Activated CD8-positive, alpha-beta memory T cell treated with anti-CD3 and anti-CD28 coated beads, Interleukin-2, amount 50 U/mL, for 4 hours (primary cell): ENCODE measurements at regions not wholly inside any gene's neighbourhood (a gene's known extent, or its start where the extent isn't known, plus 50 kb on each side); places are given as distances from the start of the nearest gene placed in this dataset.
"Not testable (repeated sequence)": the region's sequence is repeated elsewhere in the genome, so short reads cannot be mapped to it uniquely, and the experiment has no call there.

Source experiments
- DNase-seq: peaks from one replicate; pipeline ENCODE4 v3.0.0-alpha.2; 2020

- no peak for DNase-seq
Observed at GRCh38 chr5:94025788-94026473, 284.5 kb upstream of the POU5F2 start.

DNA sequence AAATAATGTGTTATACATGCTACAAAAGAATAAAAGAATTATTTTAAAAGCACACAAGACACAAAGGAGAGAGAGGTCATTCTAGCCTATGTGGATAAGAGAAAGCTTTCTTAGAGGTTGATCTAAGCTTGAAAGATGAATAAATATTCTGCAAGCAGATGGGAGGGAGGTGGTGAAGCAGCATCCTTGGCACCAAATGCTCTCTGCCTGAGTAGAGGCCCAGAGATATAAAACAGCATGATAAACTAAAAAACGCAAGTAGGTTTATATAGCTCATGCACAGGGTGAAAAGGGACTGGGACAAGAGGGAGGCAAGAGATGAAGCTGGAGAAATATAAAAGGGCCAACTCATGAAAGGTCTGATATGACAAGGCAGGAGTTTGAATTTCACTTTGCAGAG is 283.2 kb upstream of the POU5F2 start:
- no peak for DNase-seq

DNA sequence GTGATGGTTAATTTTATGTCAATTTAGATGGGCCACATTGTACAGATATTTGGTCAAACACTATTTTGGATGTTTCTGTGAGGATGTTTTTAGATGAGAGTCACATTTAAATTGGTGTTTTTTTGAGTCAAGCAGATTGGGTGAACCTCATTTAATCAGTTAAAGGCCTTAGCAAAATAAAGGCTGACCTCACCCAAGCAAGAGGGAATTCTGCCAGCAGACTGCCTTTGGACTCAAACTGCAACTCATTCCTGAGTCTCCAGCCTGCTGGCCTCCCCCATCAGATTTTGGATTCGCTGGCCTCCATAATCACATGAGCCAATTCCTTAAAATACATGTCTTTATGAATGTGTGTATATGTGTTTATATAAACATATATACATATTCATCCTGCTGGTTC is 282.7 kb upstream of the POU5F2 start:
- DNase-seq = no peak

GRCh38 chr5:94021246-94021645 is 279.8 kb upstream of the POU5F2 start:
- DNase-seq = no peak

DNA sequence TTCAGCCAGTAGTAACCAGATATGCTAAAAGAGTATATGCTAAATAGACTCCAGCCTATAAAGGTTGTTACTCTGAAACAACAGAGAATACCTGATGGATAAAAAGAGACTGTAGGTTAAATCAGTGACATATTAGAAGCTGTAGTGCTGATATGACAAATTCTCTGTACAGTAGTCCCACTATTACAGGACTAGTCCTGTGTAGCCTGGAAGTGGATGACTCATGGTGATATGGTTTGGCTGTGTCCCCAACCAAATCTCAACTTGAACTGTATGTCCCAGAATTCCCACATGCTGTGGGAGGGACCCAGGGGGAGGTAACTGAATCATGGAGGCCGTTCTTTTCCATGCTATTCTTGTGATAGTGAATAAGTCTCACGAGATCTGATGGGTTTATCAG is 276.2 kb upstream of the POU5F2 start:
- DNase-seq = no peak

- DNase-seq = no peak
Observed at GRCh38 chr5:94010814-94011213, 269.4 kb upstream of the POU5F2 start.

DNA sequence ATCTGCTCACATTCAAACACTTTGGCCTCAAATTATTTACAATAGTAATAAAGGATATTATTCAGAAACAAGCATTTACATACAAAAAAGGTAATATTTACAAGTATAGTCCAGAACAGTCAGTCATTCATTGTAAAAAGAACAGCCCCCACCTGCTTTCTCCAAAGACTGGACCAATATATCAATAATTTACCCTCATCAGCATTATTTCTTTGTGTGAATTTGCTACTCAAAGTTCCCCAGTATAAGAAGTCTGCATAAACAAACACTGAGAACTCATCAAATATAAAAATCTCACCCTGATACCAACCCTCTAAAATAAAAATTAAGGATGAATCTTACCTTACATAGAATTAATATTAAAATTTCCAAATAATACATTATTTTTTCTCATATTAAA is 267.8 kb upstream of the POU5F2 start:
- DNase-seq = no peak

DNA sequence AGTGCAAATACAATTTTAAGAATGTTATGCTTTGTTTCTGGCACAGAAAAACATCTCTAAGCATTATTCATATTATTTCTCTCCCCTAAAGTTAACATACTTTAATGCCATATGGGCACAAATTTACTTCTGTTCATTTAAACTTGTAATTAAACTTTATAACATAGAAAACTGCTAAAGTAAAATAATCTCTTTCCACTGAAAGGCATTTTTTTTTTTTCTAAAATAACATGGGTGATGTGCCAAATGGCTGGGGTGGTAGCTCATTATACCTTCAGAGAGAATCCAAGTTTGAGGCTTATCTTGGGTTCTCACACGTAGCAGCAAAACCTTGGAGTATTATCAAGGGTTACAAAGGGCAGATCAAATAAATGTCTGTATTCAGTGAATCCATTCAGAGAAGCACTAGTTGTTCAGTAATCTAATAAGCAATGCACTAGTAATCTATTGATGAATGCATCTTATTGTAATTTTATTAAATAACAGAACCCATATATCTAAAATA is 257.6 kb upstream of the POU5F2 start:
- no peak for DNase-seq

DNA sequence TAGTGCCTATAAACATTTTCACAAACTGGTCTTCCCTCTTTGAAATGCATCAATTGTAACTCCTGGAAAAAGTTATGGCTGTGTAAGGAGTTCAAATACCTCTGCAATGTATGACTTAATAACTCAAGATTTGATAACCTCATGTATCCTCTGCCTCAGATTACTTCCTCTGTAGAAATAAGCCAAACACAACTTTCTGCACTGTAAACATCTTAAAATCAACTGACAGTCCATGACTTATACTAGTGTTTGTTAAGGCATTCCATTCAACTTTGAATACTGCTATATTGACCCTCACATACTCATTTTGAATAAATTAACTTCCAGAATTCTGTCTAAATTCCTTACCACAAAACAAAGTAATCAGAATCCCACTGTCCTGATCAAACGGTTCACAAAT is 256.2 kb upstream of the POU5F2 start:
- no peak for DNase-seq

DNA sequence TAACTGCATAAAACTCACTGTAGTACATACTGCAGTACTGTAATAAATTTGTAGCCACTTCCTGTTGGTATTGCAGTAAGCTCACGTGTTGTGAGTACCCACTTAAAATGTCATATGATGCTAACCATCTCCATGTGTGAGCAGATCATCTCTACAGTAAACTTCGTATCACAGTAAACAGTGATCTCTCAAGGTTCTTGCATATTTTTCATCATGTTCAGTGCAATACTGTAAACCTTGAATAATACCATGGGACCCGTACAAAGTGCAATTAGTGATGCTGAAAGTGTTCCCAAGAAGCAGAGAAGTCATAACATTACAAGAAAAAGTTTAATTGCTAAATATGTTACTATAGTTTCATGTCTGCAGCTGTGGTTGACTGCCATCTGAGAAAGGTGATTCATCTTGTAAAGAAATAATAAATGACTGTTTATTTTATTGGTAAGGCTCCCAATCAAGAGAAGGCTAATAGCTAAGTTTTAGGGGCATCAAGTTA is 253.8 kb upstream of the POU5F2 start:
- no peak for DNase-seq

DNA sequence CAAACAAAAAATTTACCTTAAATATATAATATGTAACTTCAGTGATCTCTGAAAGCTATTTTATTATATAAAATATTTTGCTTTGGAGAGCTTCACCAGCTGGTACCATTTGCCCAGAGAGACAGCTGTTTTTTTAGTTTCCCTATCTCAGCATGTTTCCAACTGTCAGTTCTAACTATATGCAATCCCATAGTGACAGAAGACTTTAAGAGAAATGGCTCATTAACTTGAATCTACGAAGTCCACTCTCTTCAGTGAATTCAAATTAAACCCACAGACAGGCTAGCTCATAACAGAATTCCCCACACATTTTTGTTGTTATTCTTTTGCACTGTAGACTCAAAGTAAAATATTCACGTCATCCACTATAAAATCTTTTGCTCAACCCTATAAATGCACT is 251.8 kb upstream of the POU5F2 start:
- DNase-seq = no peak

GRCh38 chr5:93990504-93991070 is 249.2 kb upstream of the POU5F2 start:
- no peak for DNase-seq

GRCh38 chr5:93985940-93986570 is 244.7 kb upstream of the POU5F2 start:
- peak; percentile 10 for DNase-seq

GRCh38 chr5:93978222-93978621 is 236.8 kb upstream of the POU5F2 start:
- DNase-seq = no peak

DNA sequence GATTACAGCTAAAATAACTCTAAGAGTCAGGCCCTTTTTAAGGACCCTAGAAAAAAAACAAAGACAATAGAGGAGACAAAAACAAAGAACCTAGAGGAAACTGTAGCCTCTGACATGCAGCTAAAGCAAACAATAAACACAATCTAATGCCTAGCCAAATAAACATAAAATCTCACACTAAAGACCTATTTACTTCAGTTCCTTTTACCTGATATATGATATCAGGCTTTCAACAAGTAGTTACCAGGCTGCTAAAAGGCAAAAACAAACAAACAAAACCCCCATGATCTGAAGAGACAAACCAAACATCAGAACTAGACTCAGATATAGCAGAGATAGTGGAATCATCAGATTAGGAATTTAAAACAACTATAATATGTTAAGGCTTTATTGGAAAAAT is 226.5 kb upstream of the POU5F2 start:
- no peak for DNase-seq

DNA sequence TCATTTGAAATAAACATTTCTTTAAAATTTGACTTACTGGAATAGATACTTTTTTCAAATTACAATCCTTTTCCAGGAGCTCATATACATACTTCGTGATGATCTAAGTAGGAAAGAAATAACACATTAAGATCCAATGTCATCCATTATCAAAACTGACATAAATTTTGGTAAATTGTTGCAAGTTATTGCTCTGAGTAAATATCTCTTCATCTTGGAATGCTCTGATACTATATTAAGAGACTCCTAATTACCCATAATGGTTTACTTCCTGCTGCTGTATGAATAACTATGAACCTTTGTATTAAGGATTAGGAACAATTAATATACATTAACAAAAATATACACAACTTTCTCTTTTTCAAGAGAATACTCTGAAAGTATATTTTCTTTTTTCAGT is 223.0 kb upstream of the POU5F2 start:
- no peak for DNase-seq

- DNase-seq = no peak
Observed at GRCh38 chr5:93960042-93960441, 218.6 kb upstream of the POU5F2 start.

DNA sequence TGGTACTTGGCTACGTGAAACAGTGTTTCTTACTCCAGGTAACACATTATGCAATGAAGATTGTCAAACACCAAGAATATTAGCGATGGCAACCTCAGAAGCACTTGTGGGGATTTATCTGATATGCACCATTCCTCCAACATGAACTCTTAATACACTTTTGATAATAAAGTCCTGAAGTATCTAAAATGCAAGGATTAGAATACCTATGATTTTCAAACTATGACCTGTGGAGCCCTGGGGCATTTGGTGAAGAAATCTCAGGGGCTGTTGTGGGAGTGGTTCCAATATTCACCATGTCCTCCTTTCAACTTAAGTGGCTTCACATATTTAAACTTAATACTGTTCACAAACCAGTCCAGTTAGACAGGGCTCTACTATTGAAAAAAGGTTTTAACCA is 214.6 kb upstream of the POU5F2 start:
- no peak for DNase-seq

GRCh38 chr5:93954421-93955069 is 213.1 kb upstream of the POU5F2 start:
- no peak for DNase-seq

GRCh38 chr5:93953442-93953841 is 212.0 kb upstream of the POU5F2 start:
- no peak for DNase-seq

- DNase-seq = no peak
Observed at GRCh38 chr5:93941897-93942296, 200.5 kb upstream of the POU5F2 start.

DNA sequence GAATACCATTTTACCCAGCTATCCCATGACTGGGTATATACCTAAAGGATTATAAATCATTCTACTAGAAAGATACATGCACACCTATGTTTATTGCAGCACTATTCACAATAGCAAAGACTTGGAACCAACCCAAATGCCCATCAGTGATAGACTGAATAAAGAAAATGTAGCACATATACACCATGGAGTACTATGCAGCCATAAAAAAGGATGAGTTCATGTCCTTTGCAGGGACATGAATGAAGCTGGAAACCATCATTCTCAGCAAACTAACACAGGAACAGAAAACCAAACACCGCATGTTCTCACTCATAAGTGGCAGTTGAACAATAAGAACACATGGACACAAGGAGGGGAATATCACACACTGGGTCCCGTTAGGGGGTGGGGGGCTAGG is 191.9 kb upstream of the POU5F2 start:
- not testable (repeated sequence) for DNase-seq

DNA sequence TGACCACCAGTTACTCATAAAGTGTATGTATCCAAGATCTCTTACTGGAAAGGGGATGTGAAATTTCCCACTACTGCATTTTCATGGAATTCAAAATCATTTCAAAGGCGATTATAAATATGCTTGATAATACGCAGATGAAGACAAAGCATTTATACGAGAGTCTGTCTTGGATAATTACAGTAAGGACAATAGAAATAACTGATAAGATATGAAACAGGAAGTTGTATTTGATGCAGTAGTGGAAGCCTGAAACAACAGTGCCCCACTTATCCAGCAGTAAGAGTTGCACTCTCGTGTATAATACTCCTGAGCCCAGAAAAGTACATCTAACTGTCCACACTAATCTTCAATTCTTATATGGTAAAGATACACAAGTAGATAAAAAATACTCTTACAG is 188.7 kb upstream of the POU5F2 start:
- DNase-seq = no peak

GRCh38 chr5:93929131-93929530 is 187.7 kb upstream of the POU5F2 start:
- no peak for DNase-seq
